OCI-LY1 (cell line): ENCODE measurements at regions not wholly inside any gene's neighbourhood (a gene's known extent, or its start where the extent isn't known, plus 50 kb on each side); places are given as distances from the start of the nearest gene placed in this dataset.

Source experiments
- CTCF ChIP-seq: fragments of 200-600 bp; sonication (generic), shearing (Covaris generic); IDR thresholded peaks from 2 replicates; pipeline ENCODE4 v1.5.1; 2017; ENCODE audit warnings: mild to moderate bottlenecking, antibody characterized with exemption, low read length, moderate library complexity, mixed read lengths
- EZH2 ChIP-seq: fragments of 200-600 bp; sonication (generic), shearing (Covaris generic); IDR thresholded peaks from 2 replicates; pipeline ENCODE4 v1.8.0; 2017; ENCODE audit warnings: borderline replicate concordance, mixed run types, mild to moderate bottlenecking, antibody characterized with exemption, low read length, moderate library complexity, mixed read lengths

GRCh38 chr2:176704282-176704858 is 435.1 kb downstream of the MTX2 start:
- no peak for TF ChIP-seq CTCF
- no peak for TF ChIP-seq EZH2
